ENCODE measurements at regions not wholly inside any gene's neighbourhood (a gene's known extent, or its start where the extent isn't known, plus 50 kb on each side); places are given as distances from the start of the nearest gene placed in this dataset.

GRCh38 chr1:234979296-234980279 is 149.0 kb downstream of the TOMM20 start:
- Histone ChIP-seq H3K9ac (ENCODE audit: control insufficient read depth, extremely low read depth, insufficient read depth, low read length) (no peak overlapping the region), H3K9me3 (ENCODE audit: control insufficient read depth, low read depth, low read length) (no peaks in the 10 kb centered on the region), H3K27me3 (ENCODE audit: control insufficient read depth, extremely low read depth, insufficient read depth, low read length) (no peaks in the 10 kb centered on the region), H3K4me2 (ENCODE audit: control insufficient read depth, extremely low read depth, insufficient read depth, low read depth, low read length) (no peak overlapping the region), H3K79me2 (ENCODE audit: control insufficient read depth, insufficient read depth, low read length) (no peaks in the 10 kb centered on the region), H3K27ac (ENCODE audit: control insufficient read depth, insufficient read depth, low read length) (no peak overlapping the region), H3K9me1 (ENCODE audit: control insufficient read depth, extremely low read depth, insufficient read depth, low read length) (no peaks in the 10 kb centered on the region), H3K36me3 (ENCODE audit: control insufficient read depth in 2 of 2, extremely low read depth in 1 of 2, insufficient read depth in 2 of 2, low read length in 2 of 2) (no peaks in the 10 kb centered on the region), H2AFZ (ENCODE audit: control insufficient read depth, low read length) (no peak overlapping the region), H4K20me1 (ENCODE audit: control insufficient read depth, extremely low read depth, insufficient read depth, low read length) (no peaks in the 10 kb centered on the region), H3K4me3 (ENCODE audit: control insufficient read depth in 2 of 3, extremely low read depth in 1 of 3, insufficient read depth in 2 of 3, low read depth in 1 of 3, low read length in 3 of 3) (no peak overlapping the region), H3K4me1 (ENCODE audit: control insufficient read depth, extremely low read depth, insufficient read depth, low read length) (peaks cover 38% of the 10 kb centered on the region)
- dilution Hi-C loops (cut with MboI; ENCODE audit: extremely low pct_ligation_motif_present, low sequenced_read_pairs), result loop anchor here (10.0 kb wide), 1 partner anchor 95 kb away; no protein-coding TSS in a partner anchor
- DNase-seq (ENCODE audit: low read depth, low spot score) (no peak), FAIRE-seq (no peak)
- TF ChIP-seq EZH2 (IDR thresholded peaks at IDR 0.05; ENCODE audit: low read length), result no peak
- TF ChIP-seq, protein P1, sequence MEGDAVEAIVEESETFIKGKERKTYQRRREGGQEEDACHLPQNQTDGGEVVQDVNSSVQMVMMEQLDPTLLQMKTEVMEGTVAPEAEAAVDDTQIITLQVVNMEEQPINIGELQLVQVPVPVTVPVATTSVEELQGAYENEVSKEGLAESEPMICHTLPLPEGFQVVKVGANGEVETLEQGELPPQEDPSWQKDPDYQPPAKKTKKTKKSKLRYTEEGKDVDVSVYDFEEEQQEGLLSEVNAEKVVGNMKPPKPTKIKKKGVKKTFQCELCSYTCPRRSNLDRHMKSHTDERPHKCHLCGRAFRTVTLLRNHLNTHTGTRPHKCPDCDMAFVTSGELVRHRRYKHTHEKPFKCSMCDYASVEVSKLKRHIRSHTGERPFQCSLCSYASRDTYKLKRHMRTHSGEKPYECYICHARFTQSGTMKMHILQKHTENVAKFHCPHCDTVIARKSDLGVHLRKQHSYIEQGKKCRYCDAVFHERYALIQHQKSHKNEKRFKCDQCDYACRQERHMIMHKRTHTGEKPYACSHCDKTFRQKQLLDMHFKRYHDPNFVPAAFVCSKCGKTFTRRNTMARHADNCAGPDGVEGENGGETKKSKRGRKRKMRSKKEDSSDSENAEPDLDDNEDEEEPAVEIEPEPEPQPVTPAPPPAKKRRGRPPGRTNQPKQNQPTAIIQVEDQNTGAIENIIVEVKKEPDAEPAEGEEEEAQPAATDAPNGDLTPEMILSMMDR (optimal IDR thresholded peaks at IDR 0.05 in 1 of 3, IDR thresholded peaks at IDR 0.05 in 1 of 3, conservative IDR thresholded peaks at IDR 0.05 in 1 of 3; ENCODE audit: extremely low read depth in 1 of 3, insufficient read depth in 2 of 3, low read length in 3 of 3), result no peak

DNA sequence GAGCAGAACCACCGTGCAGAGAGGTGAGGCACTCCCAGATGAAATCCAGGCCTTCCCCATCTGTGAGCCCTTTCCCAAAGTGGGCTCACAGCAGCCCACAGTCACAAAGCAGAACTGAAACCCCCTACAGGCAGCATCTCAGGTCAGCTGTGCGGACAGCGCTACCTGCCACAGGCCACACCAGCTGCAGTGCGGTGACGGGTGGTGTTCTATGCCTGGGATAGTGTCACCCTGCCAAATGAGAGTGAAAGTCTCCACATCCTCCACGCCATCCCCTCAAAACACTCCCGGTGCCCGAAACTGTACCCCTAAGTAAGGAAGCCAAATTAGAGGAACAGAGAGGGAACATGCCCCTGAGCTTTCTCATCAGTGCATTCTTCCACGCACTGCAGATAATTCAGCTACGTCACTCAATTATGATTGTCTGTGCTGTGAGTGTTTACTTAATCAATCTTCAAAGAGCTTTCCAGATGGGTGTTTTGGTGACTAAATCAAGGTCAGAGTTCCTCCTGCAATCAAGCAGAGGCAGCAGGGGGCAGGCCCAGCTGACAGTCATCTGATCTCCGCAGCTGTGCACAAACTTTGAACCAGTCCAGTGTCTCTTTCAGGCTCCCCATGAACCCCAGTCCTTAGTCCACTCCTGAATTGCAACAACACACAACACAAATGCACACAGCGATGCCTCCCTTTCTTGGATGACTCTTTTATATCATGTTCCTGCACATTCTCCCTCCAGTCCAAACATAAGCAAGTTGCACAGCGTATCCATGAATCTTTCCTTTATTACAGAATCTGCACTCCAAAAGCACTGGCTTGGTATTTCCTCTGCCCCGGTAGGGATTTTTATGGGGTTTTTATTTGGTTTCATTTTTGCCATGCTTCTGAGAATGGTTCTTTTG is 150.0 kb downstream of the TOMM20 start:
- Histone ChIP-seq H3K4me1 (ENCODE audit: control insufficient read depth, extremely low read depth, insufficient read depth, low read length) (peaks cover 35% of the 10 kb centered on the region), H3K9ac (ENCODE audit: control insufficient read depth, extremely low read depth, insufficient read depth, low read length) (no peak overlapping the region), H2AFZ (ENCODE audit: control insufficient read depth, low read length) (no peak overlapping the region), H3K27me3 (ENCODE audit: control insufficient read depth, extremely low read depth, insufficient read depth, low read length) (no peaks in the 10 kb centered on the region), H3K9me1 (ENCODE audit: control insufficient read depth, extremely low read depth, insufficient read depth, low read length) (no peaks in the 10 kb centered on the region), H3K4me2 (ENCODE audit: control insufficient read depth, extremely low read depth, insufficient read depth, low read depth, low read length) (no peak overlapping the region), H3K79me2 (ENCODE audit: control insufficient read depth, insufficient read depth, low read length) (no peaks in the 10 kb centered on the region), H3K36me3 (ENCODE audit: control insufficient read depth in 2 of 2, extremely low read depth in 1 of 2, insufficient read depth in 2 of 2, low read length in 2 of 2) (no peaks in the 10 kb centered on the region), H3K27ac (ENCODE audit: control insufficient read depth, insufficient read depth, low read length) (no peak overlapping the region), H3K4me3 (ENCODE audit: control insufficient read depth in 2 of 3, extremely low read depth in 1 of 3, insufficient read depth in 2 of 3, low read depth in 1 of 3, low read length in 3 of 3) (no peak overlapping the region), H3K9me3 (ENCODE audit: control insufficient read depth, low read depth, low read length) (no peaks in the 10 kb centered on the region), H4K20me1 (ENCODE audit: control insufficient read depth, extremely low read depth, insufficient read depth, low read length) (no peaks in the 10 kb centered on the region)
- dilution Hi-C loops (cut with MboI; ENCODE audit: extremely low pct_ligation_motif_present, low sequenced_read_pairs), result loop anchor here (10.0 kb wide), 1 partner anchor 96 kb away; no protein-coding TSS in a partner anchor
- no peak for DNase-seq (ENCODE audit: low read depth, low spot score)
- no peak for FAIRE-seq
- no peak for TF ChIP-seq EZH2 (IDR thresholded peaks at IDR 0.05; ENCODE audit: low read length)
- TF ChIP-seq, protein P1 (optimal IDR thresholded peaks at IDR 0.05 in 1 of 3, IDR thresholded peaks at IDR 0.05 in 1 of 3, conservative IDR thresholded peaks at IDR 0.05 in 1 of 3; ENCODE audit: extremely low read depth in 1 of 3, insufficient read depth in 2 of 3, low read length in 3 of 3), result no peak
